GM21723 (cell line): ENCODE measurements at regions not wholly inside any gene's neighbourhood (a gene's known extent, or its start where the extent isn't known, plus 50 kb on each side); places are given as distances from the start of the nearest gene placed in this dataset.

ENCODE experiments used
- ATAC-seq: cut with Tn5 transposase; IDR thresholded peaks from one replicate; pipeline ENCODE4 v1.9.1; 2021; ENCODE audit warnings: mild to moderate bottlenecking, moderate library complexity; ENCODE audit not compliant: unreplicated experiment

- no peak for ATAC-seq
These were observed 292.5 kb downstream of the ETAA1 start for GRCh38 chr2:67689651-67690050.

GRCh38 chr2:67694445-67694844 is 297.3 kb downstream of the ETAA1 start:
- ATAC-seq: no peak

GRCh38 chr2:67701011-67701410 is 303.9 kb downstream of the ETAA1 start:
- ATAC-seq: no peak

- no peak for ATAC-seq
These were observed 305.2 kb downstream of the ETAA1 start for GRCh38 chr2:67702284-67702683.

GRCh38 chr2:67702937-67703336 is 305.8 kb downstream of the ETAA1 start:
- no peak for ATAC-seq

- ATAC-seq: no peak
These were observed 308.9 kb downstream of the ETAA1 start for GRCh38 chr2:67706082-67706481.

- no peak for ATAC-seq
These were observed 310.8 kb downstream of the ETAA1 start for GRCh38 chr2:67707896-67708295.

- ATAC-seq: no peak
These were observed 312.7 kb downstream of the ETAA1 start for GRCh38 chr2:67709835-67710234.

- no peak for ATAC-seq
These were observed 315.4 kb downstream of the ETAA1 start for GRCh38 chr2:67712484-67712883.

GRCh38 chr2:67713376-67713775 is 316.2 kb downstream of the ETAA1 start:
- no peak for ATAC-seq

- no peak for ATAC-seq
These were observed 319.8 kb downstream of the ETAA1 start for GRCh38 chr2:67716895-67717396.

GRCh38 chr2:67717692-67718091 is 320.6 kb downstream of the ETAA1 start:
- ATAC-seq: no peak

- no peak for ATAC-seq
These were observed 322.2 kb downstream of the ETAA1 start for GRCh38 chr2:67719351-67719750.

GRCh38 chr2:67721516-67721915 is 324.4 kb downstream of the ETAA1 start:
- no peak for ATAC-seq

GRCh38 chr2:67724261-67724660 is 327.1 kb downstream of the ETAA1 start:
- ATAC-seq: no peak

- ATAC-seq: no peak
These were observed 328.6 kb downstream of the ETAA1 start for GRCh38 chr2:67725731-67726130.

GRCh38 chr2:67726416-67726815 is 329.3 kb downstream of the ETAA1 start:
- no peak for ATAC-seq

- ATAC-seq: no peak
These were observed 330.0 kb downstream of the ETAA1 start for GRCh38 chr2:67727131-67727530.

- no peak for ATAC-seq
These were observed 330.5 kb downstream of the ETAA1 start for GRCh38 chr2:67727623-67728022.

- ATAC-seq: no peak
These were observed 332.3 kb downstream of the ETAA1 start for GRCh38 chr2:67729474-67729873.

GRCh38 chr2:67733517-67733916 is 329.3 kb downstream of the C1D start:
- ATAC-seq: no peak

- no peak for ATAC-seq
These were observed 310.6 kb downstream of the C1D start for GRCh38 chr2:67752199-67752598.

- ATAC-seq: no peak
These were observed 309.8 kb downstream of the C1D start for GRCh38 chr2:67752969-67753368.
